PC-9 (cell line): ENCODE measurements at regions not wholly inside any gene's neighbourhood (a gene's known extent, or its start where the extent isn't known, plus 50 kb on each side); places are given as distances from the start of the nearest gene placed in this dataset.
A peak's percentile ranks its signal among the peaks of the same experiment; 100 is the strongest.

Source experiments
- BruUV-seq: library from RNA; stranded (reverse); fragments of 400-500 nt; replicated peaks from 2 replicates; lab custom pipeline; 2021; lab: Mats Ljungman, UMichigan
- CTCF ChIA-PET: fragments of 300-600 bp; sonication (Branson Sonifier 250); formaldehyde crosslinking; loops from one replicate; lab custom pipeline; 2022; ENCODE audit warnings: antibody characterized with exemption; lab: Charles Lee
- POLR2A ChIA-PET: fragments of 300-600 bp; sonication (Branson Sonifier 250); formaldehyde crosslinking; loops from one replicate; lab custom pipeline; 2022; ENCODE audit warnings: antibody characterized with exemption; ENCODE audit not compliant: unreplicated experiment; lab: Charles Lee
- DNase-seq, 2 experiments: peaks; one replicate each; pipeline versions ENCODE4 v3.0.0 to v3.0.0-alpha.2; 2015 to 2022; ENCODE audit warnings: mixed read lengths in 1 of 2
- H2AFZ ChIP-seq: fragments of 200-600 bp; sonication (generic); 2 replicates; pipeline ENCODE4 v1.8.1; 2017; ENCODE audit warnings: antibody characterized with exemption
- H3F3A ChIP-seq: fragments of 200-600 bp; sonication (generic); 2 replicates; pipeline ENCODE4 v1.8.1; 2017; ENCODE audit warnings: antibody characterized with exemption, mild to moderate bottlenecking, low read depth; ENCODE audit not compliant: insufficient read depth
- H3K27ac ChIP-seq: fragments of 200-600 bp; sonication (generic); 2 replicates; pipeline ENCODE4 v1.6.1; 2016; ENCODE audit warnings: mixed run types
- H3K27me3 ChIP-seq: fragments of 200-600 bp; sonication (generic); 2 replicates; pipeline ENCODE4 v1.6.1; 2016; ENCODE audit warnings: low read depth, mixed run types; ENCODE audit not compliant: insufficient read depth
- H3K36me3 ChIP-seq: fragments of 200-600 bp; sonication (generic); 2 replicates; pipeline ENCODE4 v1.6.1; 2016; ENCODE audit warnings: low read depth, mixed run types
- H3K4me1 ChIP-seq: fragments of 200-600 bp; sonication (generic); replicated peaks from 2 replicates; pipeline ENCODE4 v1.6.1; 2016; ENCODE audit warnings: mixed run types; ENCODE audit not compliant: insufficient read depth
- H3K4me2 ChIP-seq: fragments of 200-600 bp; sonication (generic); 2 replicates; pipeline ENCODE4 v1.6.1; 2017; ENCODE audit warnings: mixed run types
- H3K4me3 ChIP-seq: fragments of 200-600 bp; sonication (generic); 2 replicates; pipeline ENCODE4 v1.6.1; 2016; ENCODE audit warnings: mixed run types
- H3K79me2 ChIP-seq: fragments of 200-600 bp; sonication (generic); 2 replicates; pipeline ENCODE4 v1.6.1; 2017; ENCODE audit warnings: low read depth, mixed run types
- H3K9me2 ChIP-seq: fragments of 200-600 bp; sonication (generic); 2 replicates; pipeline ENCODE4 v1.8.1; 2017; ENCODE audit warnings: mild to moderate bottlenecking; ENCODE audit not compliant: insufficient read depth
- H3K9me3 ChIP-seq: fragments of 200-600 bp; sonication (generic); 2 replicates; pipeline ENCODE4 v1.8.1; 2016; ENCODE audit warnings: low read depth; ENCODE audit not compliant: insufficient read depth
- H4K20me1 ChIP-seq: fragments of 200-600 bp; sonication (generic); 2 replicates; pipeline ENCODE4 v1.8.1; 2017; ENCODE audit not compliant: insufficient read depth
- EZH2 ChIP-seq: fragments of 200-600 bp; sonication (generic); IDR thresholded peaks from 2 replicates; pipeline ENCODE4 v1.8.0; 2017; ENCODE audit warnings: antibody characterized with exemption, low read depth
- intact Hi-C: fragments of 100-400 bp; cut with micrococcal nuclease; formaldehyde crosslinking; loops from one replicate; pipeline ENCODE4 v1.10.0; 2022; ENCODE audit not compliant: unreplicated experiment
- TF ChIP-seq, protein P1 (sequence below): fragments of 200-600 bp; sonication (generic); conservative IDR thresholded peaks from 2 replicates; pipeline ENCODE4 v1.6.1; 2017; ENCODE audit warnings: mixed run types, antibody characterized with exemption, mild to moderate bottlenecking, moderate library complexity

DNA sequence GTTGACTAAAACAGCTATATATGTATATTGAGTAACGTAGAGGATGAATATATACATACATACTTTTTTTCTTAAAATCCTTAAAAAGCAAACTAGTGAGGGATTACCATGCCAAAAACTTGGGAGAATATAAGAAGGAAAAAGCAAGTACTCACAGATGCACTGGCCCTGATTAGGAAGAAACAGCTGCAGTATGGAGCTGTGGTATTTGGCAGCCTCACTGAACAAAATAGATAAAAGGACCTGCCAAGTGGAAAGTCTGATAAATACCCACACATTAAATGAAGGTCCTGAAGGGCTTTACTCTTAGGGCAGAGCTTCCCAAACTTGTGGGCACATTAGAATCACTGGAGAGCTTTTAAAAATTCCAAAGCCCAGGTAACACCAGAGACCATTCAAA, 80.6 kb downstream of the FEM1C start:
- intact Hi-C loops: loop anchor here (5.0 kb wide), 2 partner anchors 42 to 78 kb away; partner anchors contain the start of gene FEM1C

DNA sequence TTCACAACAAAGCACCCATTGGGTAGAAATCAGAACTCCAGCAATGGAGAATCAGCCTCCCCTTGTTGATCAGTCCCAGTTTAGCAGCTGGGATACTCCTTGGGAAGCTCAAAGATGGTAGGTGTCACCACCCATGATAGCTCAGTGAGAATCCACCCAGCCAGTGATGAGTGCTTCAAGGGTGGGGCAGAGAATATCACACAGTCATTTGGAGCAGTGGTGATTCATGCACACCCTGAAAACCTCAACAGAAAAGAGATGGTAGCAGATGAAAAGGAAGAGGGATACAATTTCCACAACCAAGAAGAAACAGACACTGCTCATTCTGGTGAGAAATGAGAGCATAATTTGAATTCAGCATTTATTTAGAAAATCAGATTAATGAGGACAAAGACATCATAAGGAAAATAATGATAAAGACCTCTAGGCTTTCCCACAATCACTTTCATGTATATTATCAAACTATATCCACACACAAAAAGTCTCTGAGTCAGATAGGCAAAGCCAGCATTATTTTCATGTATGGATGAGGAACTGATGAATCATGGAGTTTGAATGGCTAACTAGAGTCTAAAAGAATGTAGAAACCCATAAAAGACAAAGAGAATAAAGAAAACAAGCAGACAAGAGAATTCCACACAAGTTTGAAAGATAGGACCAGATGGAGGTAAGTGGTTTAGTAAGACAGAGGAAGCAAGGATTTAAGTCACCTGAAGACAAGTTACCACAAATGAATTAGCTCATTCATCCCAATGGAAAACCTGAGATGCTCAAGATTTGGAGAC, 82.9 kb downstream of the FEM1C start:
- ChIA-PET POLR2A (interaction anchor here (0.6 kb wide), 1 partner anchor 84 kb away, joined by 4 read pairs; no protein-coding TSS in a partner anchor), CTCF (interaction anchor here (0.7 kb wide), 1 partner anchor 113 kb away, joined by 3 read pairs; no protein-coding TSS in a partner anchor)
- Histone ChIP-seq H4K20me1 (no peaks in the 10 kb centered on the region), H3F3A (peaks cover 41% of the 10 kb centered on the region), H3K36me3 (no peaks in the 10 kb centered on the region), H3K9me2 (no peaks in the 10 kb centered on the region), H3K4me1 (peaks cover 53% of the 10 kb centered on the region), H3K27ac (peak overlapping the region; percentile 94), H3K79me2 (no peaks in the 10 kb centered on the region), H3K4me2 (peak overlapping the region; percentile 58), H3K9me3 (peaks cover 14% of the 10 kb centered on the region), H3K4me3 (no peak overlapping the region), H2AFZ (no peak overlapping the region), H3K27me3 (no peaks in the 10 kb centered on the region)
- TF ChIP-seq, protein P1, sequence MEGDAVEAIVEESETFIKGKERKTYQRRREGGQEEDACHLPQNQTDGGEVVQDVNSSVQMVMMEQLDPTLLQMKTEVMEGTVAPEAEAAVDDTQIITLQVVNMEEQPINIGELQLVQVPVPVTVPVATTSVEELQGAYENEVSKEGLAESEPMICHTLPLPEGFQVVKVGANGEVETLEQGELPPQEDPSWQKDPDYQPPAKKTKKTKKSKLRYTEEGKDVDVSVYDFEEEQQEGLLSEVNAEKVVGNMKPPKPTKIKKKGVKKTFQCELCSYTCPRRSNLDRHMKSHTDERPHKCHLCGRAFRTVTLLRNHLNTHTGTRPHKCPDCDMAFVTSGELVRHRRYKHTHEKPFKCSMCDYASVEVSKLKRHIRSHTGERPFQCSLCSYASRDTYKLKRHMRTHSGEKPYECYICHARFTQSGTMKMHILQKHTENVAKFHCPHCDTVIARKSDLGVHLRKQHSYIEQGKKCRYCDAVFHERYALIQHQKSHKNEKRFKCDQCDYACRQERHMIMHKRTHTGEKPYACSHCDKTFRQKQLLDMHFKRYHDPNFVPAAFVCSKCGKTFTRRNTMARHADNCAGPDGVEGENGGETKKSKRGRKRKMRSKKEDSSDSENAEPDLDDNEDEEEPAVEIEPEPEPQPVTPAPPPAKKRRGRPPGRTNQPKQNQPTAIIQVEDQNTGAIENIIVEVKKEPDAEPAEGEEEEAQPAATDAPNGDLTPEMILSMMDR: no peak
- intact Hi-C loops: loop anchor here (2.0 to 5.0 kb wide), 4 partner anchors 21 to 83 kb away; partner anchors contain the start of gene FEM1C
- no TSS peak for BruUV-seq
- DNase-seq: peak; percentile 20 to 58

More for the DNA sequence above, 80.6 kb downstream of the FEM1C start:
- no peak overlapping the region for H2AFZ ChIP-seq
- H3K4me2 ChIP-seq: no peak overlapping the region
- no peaks in the 10 kb centered on the region for H4K20me1 ChIP-seq
- CTCF ChIA-PET: no interaction called here
- no peaks in the 10 kb centered on the region for H3K9me2 ChIP-seq
- DNase-seq: no peak
- H3K27me3 ChIP-seq: no peaks in the 10 kb centered on the region
- H3K4me3 ChIP-seq: no peak overlapping the region
- H3K36me3 ChIP-seq: no peaks in the 10 kb centered on the region
- H3F3A ChIP-seq: peaks cover 41% of the 10 kb centered on the region
- no TSS peak for BruUV-seq
- H3K27ac ChIP-seq: no peak overlapping the region
- POLR2A ChIA-PET: interaction anchor here (0.7 kb wide), 1 partner anchor 59 kb away, joined by 3 read pairs; no protein-coding TSS in a partner anchor
- H3K4me1 ChIP-seq: peaks cover 66% of the 10 kb centered on the region
- TF ChIP-seq EZH2: no peak
- TF ChIP-seq, protein P1: no peak
- H3K79me2 ChIP-seq: no peaks in the 10 kb centered on the region
- H3K9me3 ChIP-seq: peaks cover 14% of the 10 kb centered on the region

GRCh38 chr5:115461093-115461492, 83.5 kb downstream of the FEM1C start:
- no TSS peak for BruUV-seq
- no peak overlapping the region for H2AFZ ChIP-seq
- CTCF ChIA-PET: no interaction called here
- peaks cover 53% of the 10 kb centered on the region for H3K4me1 ChIP-seq
- no peaks in the 10 kb centered on the region for H4K20me1 ChIP-seq
- DNase-seq: no peak
- H3K9me2 ChIP-seq: no peaks in the 10 kb centered on the region
- intact Hi-C loops: loop anchor here (2.0 to 5.0 kb wide), 4 partner anchors 20 to 82 kb away; partner anchors contain the start of gene FEM1C
- POLR2A ChIA-PET: interaction anchor here (0.6 kb wide), 1 partner anchor 83 kb away, joined by 4 read pairs; no protein-coding TSS in a partner anchor
- H3F3A ChIP-seq: peaks cover 41% of the 10 kb centered on the region
- peak overlapping the region; percentile 94 for H3K27ac ChIP-seq
- H3K4me2 ChIP-seq: peak overlapping the region; percentile 58
- no peak overlapping the region for H3K4me3 ChIP-seq
- H3K36me3 ChIP-seq: no peaks in the 10 kb centered on the region
- TF ChIP-seq EZH2: no peak
- TF ChIP-seq, protein P1: no peak
- peaks cover 14% of the 10 kb centered on the region for H3K9me3 ChIP-seq
- no peaks in the 10 kb centered on the region for H3K79me2 ChIP-seq
- H3K27me3 ChIP-seq: no peaks in the 10 kb centered on the region
